NCI-H146 treated with DMSO at 0.1 percent for 48 hours (cell line): ENCODE measurements at regions not wholly inside any gene's neighbourhood (a gene's known extent, or its start where the extent isn't known, plus 50 kb on each side); places are given as distances from the start of the nearest gene placed in this dataset.

Experiments
- DNase-seq: peaks from one replicate; lab custom pipeline; 2025; ENCODE audit not compliant: unreplicated experiment; lab: John Stamatoyannopoulos, UW

DNA sequence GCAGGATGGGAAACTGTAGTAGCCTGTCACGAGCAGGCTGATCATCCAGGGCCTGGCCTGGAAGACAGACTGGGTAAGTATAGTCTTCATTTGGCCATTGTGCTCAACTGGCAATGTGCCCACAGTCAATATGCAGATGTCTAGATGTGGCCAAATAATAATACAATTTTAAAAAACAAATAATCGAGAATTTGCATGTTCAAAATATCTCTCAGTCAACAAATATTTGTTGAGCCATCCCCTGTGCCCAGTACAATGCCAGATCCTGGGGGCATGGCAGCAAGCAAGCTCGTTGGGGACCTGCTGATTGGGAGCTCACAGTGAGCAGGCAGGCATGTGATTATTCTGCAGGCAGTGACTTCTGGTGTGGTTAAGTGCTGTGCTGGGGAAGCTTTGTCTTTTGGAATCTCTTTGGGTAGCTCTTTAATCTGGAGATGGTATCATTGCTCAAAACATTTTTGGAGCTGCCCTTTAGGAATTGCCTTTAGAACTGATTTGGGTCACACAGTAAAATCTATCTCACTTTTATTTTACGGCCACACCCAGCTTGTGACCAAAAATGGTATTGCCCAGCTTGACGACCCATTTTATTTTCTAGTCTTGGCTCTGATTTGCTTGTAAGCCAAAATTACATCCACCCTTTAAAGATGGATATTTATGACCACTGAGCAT, 92.2 kb downstream of the PLCE1 start:
- no peak for DNase-seq

DNA sequence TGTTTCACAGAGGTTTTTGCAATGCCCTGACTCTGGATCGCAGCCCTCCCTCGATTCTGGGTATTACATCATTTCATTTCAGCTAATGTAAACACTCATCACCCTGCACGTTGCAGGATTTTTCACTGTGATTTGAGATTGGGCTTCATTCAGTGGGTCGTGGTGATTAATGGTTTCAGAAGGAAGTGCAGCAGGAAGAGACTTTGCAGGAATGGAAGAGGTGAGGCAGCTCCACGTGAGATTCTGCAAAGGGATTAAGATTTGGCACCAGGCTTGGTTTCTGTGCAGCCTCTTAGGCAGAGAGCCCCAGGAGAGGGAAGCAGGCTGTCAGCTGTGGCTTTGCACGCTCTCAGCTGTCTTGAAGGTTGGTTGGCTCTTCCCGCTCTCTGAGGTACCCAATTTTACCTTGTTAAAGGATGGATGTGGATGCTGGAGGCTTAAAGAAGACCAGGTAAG, 95.2 kb downstream of the PLCE1 start:
- no peak for DNase-seq

DNA sequence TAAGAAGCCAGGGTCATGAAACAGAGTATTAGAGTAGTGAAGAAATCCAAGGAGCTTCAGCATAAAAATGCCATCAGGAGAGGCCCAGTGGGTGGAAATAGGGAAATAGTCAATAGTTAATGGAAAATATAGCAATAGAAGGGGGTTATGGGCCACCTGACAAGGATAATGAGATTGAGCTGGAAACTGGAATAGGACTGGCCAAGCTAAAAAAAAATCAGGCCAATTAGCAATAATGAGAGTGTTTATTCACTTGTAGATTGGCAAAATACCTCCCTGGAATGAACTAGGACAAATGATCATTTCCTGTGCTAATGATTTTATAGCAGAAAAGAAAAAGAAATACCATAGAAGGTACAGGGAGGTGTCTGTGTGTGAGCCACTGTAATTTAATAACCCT, 97.9 kb downstream of the PLCE1 start:
- no peak for DNase-seq

DNA sequence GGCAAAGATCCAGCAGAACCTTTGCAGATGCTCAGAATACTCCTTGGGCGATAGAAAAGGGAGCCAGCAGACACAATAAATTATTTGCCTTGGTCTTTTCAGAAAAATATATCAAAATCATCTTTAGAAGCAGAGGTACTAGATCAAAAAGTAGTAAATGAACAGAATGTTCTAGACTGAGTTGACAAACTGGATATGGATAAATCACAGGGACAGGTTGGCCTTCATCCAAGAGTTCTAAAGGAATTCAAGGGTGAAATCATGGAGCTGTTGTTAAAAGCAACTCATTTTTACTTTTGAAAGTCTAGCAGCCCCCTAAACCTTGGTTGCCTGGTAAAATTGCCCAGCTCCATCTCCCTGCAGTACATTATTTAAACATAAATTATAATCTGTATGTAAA, 99.1 kb downstream of the PLCE1 start:
- no peak for DNase-seq

DNA sequence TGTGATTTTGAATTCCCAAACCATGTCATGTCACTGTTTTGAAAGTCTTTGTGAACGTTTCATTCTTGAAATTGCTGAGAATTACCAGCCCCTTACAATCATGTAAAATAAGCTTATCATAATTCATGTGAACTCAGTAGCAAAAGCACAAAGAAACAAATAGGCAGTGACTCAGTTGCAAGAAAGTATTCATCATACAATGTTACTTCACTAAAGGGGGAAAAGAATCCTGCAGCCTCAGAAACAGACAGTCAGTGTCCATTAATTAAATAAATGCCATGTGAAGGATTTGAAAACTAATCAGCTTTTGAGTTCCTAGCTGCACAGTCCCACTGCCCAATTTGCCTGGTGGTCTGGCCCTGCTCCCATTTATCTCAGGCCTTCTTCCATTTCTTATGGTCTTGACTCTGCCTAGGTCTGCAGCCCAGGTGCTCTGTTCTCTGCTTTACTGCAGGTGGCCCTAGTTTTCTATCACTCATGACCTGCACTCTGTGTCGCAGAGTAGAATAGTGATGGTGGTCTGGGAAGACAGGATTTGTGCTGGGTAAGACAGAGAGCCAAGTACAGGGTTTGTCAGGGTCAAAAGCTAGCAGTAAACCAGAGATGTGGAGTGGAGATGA, 99.7 kb downstream of the PLCE1 start:
- no peak for DNase-seq

DNA sequence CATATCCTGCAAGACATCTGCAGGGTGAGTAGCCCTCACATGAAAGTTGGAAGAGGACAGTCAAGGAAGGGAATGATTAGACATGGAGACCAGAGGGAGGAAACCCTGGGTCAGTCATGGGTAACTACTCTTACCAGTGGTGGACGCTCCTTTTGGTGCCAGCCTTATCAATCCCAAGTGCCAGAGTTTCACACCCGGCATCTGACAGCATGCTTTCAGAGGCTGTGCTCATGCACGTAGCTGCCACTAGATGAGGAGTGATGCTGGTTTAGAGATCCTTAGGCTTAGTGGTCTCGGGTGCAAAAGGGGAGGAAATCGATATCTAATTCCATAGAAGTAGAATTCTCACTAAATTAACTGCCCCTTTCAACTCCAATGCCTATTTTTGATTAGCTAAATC, 100.8 kb downstream of the PLCE1 start:
- no peak for DNase-seq

DNA sequence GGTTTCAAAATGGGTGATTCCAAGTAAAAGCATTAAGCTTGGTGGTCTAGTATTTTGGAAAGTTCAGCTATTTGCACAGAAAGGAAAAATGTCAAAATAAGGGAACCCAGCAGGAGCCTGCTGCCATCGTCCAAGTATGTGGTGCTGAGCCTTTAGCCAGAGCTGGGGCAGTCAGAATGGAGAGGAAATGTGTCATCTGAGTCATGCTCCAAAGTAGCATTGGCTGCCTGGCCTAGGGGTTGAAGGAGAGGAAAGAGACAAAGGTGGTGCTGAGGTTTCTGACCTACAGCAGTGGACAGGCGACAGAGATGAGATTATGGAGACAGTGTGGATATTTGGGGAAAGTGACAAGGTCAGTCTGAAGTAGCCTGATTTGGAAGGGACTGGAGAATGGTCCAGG, 103.9 kb downstream of the PLCE1 start:
- DNase-seq: no peak

DNA sequence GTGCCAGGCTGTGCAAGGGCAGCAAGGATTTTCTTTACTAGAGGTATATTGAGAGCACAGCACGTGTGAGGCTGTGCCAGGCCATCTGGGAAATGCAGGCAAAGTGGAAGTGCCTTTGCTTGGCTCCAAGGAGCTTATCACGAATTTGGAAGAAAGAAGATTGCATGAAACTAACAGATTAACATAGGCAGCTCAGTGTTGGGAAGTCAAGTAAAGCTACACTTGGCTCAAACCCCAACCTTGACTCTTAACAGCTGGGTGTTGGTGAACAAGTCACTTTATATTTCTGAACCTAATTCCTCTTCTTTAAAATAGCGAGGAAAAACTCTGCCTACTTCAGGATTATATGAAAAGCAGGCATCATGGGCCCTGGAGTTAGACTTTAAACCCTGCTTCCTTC, 105.2 kb downstream of the PLCE1 start:
- DNase-seq: no peak

DNA sequence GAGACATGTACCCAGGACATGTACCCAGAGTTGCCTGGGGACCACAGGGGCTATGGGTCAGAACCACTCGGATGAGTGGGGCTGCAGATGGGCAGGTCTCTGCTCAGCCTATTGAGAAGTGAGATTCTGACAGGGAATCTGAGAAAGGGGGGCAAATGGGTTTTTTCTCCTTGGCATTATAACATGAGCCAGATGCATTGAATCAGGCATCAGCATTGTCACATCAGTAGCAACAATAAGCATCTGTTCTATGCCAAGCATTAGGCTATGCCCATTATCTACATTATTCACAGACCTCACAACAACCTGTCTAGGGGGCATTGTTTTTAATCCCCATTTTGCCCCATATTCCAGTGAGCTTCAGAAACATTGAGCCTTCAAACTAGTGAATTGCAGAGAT, 108.2 kb downstream of the PLCE1 start:
- no peak for DNase-seq

DNA sequence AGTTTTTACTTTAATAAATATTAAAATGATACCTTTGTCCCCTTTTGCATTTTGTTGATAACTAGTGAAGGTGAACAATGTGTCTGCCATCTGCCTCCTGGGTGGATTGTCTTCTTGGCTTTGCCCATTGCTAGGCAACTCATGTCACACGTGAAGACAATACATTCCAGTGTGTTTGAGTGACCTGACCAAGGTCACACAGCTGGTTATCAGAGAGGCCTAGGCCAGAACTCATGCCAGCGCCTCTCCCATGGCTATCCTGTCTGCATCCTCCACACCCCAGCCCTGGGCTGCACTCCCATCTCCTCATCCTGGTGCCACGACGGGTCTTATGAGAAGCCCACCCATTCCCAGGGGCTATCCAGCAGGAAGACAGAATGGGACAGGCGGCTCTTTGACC, 108.7 kb downstream of the PLCE1 start:
- no peak for DNase-seq

DNA sequence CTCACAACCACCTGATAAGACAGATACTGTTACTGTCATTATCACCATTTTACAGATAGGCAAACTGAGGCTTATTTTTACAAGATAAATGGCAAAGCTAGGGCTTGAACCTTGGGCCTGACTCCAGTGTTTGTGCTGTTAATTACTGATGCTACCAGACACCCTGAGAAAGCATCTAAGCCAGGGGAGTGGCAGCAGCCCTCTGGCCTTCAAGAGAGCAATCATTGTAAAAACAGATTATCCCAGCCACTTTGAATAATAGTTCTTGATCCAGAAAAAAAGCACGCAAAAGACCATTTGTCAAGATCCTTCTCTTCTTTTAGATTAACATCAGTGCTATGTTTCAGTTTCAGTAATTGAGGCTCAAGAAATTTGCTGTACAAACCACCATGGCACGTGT, 109.5 kb downstream of the PLCE1 start:
- no peak for DNase-seq

DNA sequence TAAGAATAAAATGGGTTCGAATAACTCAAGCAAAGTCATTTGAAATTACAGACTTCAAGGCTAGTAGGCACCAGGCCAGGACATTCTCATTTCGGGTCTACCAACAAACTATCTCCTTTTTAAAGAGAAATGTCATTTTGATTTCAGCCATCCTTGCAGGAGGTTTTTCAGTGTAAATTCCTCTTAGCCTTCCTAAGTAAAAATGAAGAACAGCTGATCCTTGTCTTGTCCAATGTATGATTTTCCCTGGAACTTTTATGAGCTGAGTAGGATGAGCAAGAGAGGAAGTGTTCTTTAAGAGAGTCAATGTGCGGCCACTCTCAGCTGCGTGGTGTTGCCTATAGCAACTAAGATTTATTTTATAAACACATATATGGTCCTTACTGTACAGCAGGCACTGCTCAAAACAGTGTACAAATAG, 110.1 kb downstream of the PLCE1 start:
- DNase-seq: no peak

DNA sequence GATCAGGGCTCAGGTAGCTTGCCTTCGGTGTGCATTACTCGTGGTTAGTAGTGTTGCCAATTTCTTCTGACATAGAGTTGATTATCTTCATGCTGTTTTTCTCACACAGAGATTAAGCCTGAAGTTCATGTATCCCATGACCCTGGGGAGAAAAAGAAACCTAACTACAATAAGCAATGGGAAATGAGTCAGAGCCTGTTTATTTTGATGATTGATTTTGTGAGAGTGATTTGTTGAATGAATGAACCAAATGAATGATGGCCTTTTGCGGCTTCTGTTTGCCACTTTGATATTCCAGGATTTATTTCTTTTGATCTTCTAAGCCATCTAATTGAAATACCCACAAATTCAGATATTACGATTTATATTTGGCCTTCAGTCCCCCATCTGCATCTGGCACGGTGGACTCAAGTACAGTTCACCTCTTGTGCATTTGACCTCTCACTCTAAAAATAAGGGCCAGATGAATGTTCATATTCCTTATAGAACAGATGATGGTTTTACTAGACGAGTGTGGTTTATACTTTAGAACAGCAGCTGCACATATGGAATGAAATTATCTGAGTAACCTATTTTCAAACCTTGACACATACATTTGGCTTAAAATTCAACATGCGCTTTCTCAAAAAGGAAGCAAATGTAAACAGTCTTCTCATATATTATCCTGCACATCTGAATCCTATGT, 110.7 kb downstream of the PLCE1 start:
- no peak for DNase-seq

DNA sequence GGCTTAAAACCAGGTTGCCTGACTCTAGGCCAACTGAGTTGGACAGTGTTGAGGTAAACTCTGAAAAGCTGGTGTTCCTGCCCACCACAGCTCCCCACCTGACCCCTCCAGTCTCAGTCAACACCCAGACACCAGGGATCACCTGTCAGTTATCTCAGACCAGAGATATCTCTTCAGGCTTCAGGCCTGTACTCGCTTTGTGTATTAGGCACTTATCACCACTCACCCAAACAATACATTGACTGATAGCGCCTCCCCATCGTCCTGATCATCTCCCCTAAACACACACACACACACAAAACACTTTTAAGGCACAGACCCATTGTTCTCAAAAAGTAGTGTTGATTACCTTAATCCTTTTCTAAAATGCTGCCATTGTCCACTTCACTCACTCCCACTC, 111.5 kb downstream of the PLCE1 start:
- no peak for DNase-seq

DNA sequence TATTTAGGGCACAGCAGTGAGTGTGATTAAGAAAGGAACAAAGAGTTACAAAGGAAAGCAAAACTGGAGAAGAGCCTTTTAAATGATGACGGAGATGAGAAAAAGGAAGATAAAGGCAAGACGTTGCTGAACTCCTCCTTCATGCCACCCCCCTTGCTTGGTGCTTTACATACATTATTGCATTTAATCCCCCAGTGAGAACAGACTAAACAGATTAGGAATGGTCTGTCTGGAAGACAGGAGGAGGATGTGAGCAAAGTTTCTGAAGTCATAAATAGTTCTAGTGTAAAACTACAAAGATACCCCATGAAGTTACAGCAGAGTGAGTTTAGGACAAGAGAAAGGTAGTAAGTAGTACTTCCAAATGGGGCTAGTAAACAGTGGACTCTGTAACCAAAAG, 113.5 kb downstream of the PLCE1 start:
- DNase-seq: no peak

DNA sequence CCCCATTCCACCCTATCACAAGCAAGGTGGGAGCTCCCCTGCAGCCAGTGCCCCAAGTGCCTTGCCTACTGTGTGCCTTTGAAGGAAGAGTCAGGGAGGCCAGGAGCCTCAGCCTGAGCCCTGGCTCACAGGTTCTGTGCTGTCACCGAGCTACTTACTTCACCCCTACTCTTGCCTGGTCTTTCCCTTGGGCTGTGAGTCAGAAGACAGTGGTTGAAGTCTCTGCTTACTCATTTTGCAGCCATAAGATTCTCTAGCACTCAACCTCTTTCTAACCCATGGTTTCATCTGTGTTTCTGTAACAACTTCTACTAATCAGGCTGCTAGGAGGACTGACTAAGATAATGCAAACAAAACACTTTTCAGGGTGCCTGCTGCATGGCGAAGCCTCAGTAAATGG, 114.5 kb downstream of the PLCE1 start:
- no peak for DNase-seq

DNA sequence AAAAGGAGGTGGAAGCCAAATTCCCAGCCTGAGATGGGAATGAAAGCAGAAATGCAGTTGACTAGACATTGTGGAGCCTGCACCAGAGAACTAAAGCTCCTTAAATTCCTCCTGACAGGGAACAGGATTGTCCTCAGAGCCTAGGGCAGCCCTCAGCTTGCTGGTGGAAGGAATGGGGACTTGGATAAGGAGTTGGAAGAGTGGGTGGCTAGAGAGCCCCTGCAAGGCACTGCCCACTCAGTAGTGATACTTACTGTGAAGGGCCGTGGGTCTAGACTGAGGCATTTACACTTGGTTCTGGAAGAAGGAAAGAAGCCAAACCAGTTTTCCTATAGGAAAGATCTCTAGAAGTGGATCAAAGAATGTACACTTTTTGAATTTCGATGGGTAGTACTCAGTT, 117.6 kb downstream of the PLCE1 start:
- DNase-seq: no peak

DNA sequence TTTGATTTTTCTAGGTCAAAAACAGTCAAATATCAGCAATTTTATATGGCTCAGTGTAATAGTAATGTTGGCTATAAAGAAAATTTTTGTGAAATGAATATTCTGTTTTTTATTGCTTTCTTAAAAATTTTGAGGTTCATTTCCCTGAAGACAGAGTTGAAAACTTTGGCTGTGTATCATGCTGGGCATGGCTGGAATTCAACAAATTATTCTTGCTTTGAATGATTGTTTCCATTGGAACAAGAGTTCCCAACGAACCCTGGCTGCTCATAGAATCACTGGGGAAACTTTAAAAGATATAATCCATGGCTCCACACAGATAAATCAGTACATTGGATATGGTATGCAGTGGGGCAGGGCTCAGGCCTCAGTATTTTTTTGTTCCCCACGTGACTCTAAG, 118.6 kb downstream of the PLCE1 start:
- DNase-seq: no peak

DNA sequence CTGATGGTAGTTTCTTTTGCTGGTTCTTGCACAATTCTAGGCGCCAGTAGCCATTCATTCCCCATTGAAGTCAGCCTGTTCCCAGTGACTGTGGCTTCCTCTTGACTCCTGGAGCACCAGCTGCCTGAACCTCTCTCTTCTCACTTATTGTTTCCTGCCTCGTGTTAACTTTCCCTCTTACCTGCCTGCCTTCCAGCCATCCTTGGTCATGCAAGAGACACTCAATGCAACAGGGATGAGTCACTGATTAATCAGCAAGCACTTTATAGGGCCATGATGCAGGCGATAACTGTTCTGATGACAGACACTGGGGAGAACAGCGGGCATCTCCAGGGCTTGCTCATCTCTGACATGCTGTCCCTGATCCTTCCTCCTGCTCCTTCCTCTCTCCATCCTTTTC, 122.0 kb downstream of the PLCE1 start:
- DNase-seq: no peak

DNA sequence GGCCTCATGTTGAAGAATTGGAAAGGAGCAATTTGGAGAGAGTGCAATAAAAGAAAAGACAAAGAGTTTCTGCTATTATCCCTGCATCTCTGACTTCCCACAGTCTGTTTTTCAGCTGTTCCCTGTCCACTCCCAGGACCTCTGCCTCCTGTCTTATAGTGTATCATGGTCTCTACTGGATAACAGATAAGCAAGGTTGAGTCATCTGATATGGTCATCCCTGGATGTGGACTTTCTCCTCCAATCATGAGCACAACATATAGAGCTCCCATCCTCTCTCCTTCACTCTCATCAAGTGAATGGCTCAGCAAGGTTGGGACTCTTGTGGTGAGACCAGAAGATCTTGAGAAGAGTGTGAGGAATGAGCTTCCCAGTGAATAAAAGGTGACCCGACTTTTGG, 123.1 kb downstream of the PLCE1 start:
- DNase-seq: no peak

DNA sequence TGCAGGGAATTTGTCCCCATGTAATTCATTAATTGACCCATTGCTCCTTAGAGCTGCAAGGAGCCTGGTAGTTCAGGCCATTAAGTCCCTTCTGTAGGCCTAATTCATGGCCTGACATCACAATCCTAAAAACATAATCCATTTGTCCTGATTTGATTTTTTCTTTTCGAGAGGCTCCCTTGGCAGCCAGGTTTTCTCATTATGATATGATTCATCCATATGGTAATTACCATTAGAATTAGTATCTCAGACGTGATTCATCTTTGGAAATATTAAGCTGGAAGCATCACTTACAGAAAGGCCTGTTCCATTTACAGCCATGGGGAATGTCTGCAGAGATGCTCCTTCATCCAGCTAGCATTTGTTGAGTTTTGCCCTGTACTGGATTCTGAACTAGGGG, 128.5 kb downstream of the PLCE1 start:
- DNase-seq: no peak

DNA sequence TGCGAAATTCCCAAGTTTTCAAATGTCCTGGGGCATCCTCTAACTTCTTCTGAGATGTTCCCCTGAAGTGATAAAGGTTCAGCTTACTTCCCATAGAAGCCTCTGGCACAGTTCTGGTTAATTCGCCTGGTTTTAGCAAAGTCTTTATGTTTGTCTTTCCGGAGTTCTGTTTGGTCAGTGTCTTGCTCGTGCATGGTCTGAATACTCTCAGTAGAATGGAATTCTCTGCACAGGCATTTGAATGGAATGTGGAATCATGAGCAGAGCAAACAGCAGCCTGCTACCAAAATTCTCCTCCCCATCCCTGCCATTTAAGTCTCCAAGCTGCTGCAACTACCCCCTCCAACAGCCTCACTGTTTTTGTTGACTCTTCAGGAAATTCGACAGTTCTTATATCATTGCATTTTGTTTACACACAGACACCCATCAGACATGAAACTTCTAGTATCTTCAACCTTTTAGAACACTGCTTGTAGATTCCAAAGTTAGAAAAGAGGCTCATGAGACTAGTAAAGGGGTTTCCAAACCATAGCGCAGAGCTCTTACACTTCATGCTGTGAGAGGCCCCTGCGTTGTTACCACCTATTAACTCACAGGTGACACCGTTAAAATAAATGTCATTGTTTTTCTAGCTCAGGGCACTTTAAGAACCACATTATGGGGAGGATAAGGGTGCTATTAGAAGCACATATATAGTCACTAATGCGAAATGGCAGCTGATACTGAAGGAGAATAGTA, 129.7 kb downstream of the PLCE1 start:
- no peak for DNase-seq
